HFF-Myc (cell line): ENCODE measurements at regions not wholly inside any gene's neighbourhood (a gene's known extent, or its start where the extent isn't known, plus 50 kb on each side); places are given as distances from the start of the nearest gene placed in this dataset.

Source experiments
- DNase-seq: peaks from one replicate; pipeline ENCODE4 v3.0.0-alpha.2; 2011; ENCODE audit warnings: low read depth; ENCODE audit errors: extremely low read depth
- H3K4me3 ChIP-seq: replicated peaks from 2 replicates; pipeline ENCODE4 v1.5.1; 2011; ENCODE audit warnings: low read depth, mild to moderate bottlenecking, control low read depth, low read length
- TF ChIP-seq, protein P1 (sequence below): IDR thresholded peaks from 2 replicates; pipeline ENCODE4 v1.5.1; 2012; ENCODE audit warnings: mild to moderate bottlenecking, low read depth, low read length, control low read depth; ENCODE audit errors: missing control alignments

- TF ChIP-seq, protein P1, sequence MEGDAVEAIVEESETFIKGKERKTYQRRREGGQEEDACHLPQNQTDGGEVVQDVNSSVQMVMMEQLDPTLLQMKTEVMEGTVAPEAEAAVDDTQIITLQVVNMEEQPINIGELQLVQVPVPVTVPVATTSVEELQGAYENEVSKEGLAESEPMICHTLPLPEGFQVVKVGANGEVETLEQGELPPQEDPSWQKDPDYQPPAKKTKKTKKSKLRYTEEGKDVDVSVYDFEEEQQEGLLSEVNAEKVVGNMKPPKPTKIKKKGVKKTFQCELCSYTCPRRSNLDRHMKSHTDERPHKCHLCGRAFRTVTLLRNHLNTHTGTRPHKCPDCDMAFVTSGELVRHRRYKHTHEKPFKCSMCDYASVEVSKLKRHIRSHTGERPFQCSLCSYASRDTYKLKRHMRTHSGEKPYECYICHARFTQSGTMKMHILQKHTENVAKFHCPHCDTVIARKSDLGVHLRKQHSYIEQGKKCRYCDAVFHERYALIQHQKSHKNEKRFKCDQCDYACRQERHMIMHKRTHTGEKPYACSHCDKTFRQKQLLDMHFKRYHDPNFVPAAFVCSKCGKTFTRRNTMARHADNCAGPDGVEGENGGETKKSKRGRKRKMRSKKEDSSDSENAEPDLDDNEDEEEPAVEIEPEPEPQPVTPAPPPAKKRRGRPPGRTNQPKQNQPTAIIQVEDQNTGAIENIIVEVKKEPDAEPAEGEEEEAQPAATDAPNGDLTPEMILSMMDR, result no peak
- no peak overlapping the region for H3K4me3 ChIP-seq
- DNase-seq, result no peak
Observed at GRCh38 chr2:76385943-76386342, 675.2 kb upstream of the GCFC2 start.

DNA sequence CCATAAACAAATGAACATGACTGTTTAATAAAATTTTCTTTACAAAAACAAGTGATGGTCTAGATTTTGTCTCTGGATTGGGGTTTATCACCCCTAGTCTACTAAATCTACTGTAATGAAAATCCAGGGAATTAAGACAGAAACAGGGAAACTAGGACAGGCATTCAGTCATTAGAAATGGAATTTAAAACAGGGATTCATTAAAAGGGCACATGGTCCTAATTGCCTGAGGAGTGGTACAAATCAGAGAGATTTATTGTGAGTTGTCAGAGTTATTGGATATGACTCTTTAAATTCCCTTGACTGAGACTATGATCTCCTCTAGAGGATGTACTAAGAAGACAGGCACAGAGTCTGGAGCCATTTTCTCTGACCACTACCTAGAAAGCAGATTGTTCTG, 670.9 kb upstream of the GCFC2 start:
- no peak overlapping the region for H3K4me3 ChIP-seq
- TF ChIP-seq, protein P1, result no peak
- DNase-seq, result no peak

GRCh38 chr2:76378140-76378539, 667.4 kb upstream of the GCFC2 start:
- no peak overlapping the region for H3K4me3 ChIP-seq
- TF ChIP-seq, protein P1, result no peak
- DNase-seq, result no peak

DNA sequence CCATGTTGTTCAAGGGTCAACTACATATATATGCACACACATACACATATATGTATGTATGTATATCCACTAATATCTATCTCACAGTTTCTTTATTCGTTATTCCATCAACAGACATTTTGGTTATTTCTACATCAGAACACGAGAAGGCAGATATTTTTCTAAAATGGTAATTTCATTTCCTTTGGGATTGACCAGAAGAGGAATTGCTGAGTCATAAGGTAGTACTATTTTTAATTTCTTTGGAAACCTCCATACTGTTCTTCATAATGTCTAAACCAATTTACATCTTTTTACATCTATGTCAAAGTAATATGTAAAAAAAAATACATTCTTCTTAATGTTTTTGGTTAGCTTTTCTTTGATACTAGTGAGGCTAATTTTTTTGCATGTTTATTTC, 630.7 kb upstream of the GCFC2 start:
- TF ChIP-seq, protein P1, result no peak
- no peak overlapping the region for H3K4me3 ChIP-seq
- DNase-seq, result no peak

- DNase-seq, result no peak
- H3K4me3 ChIP-seq, result no peak overlapping the region
- TF ChIP-seq, protein P1, result no peak
Observed at GRCh38 chr2:76332871-76333270, 622.2 kb upstream of the GCFC2 start.

- DNase-seq, result no peak
- TF ChIP-seq, protein P1, result no peak
- no peak overlapping the region for H3K4me3 ChIP-seq
Observed at GRCh38 chr2:76330865-76331264, 620.1 kb upstream of the GCFC2 start.

DNA sequence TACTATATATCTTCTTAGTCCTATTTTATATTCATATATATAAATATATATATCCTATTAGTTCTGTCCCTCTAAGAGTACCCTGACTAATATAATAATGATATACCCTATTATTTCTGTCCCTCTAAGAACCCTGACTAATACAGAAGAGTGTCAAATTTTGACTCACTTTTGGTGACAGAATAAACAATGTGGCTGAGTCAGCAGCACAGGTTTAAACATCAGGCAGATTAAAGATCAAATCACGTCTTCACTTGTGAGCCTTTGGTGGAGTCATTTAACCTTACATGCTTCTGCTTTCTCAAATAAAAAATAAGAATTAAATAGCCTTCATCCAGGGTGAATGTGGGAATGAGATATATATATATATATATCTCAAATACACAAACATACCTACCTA, 615.9 kb upstream of the GCFC2 start:
- no peak for DNase-seq
- H3K4me3 ChIP-seq, result no peak overlapping the region
- TF ChIP-seq, protein P1, result no peak
